ENCODE measurements at regions not wholly inside any gene's neighbourhood (a gene's known extent, or its start where the extent isn't known, plus 50 kb on each side); places are given as distances from the start of the nearest gene placed in this dataset.

- Histone ChIP-seq H3K4ac (ENCODE audit: low read depth, low read length) (no peak overlapping the region), H3T11ph (ENCODE audit: low read length) (no peak overlapping the region), H2BK15ac (ENCODE audit: low read depth, low read length) (no peak overlapping the region)
Measured at GRCh38 chr11:37947821-37948220, 1349.8 kb upstream of the RAG2 start.

More at GRCh38 chr11:37947821-37948220, 1349.8 kb upstream of the RAG2 start:
- H3K4me1 Mint-ChIP-seq = peaks cover 0 to 9% of the 10 kb centered on the region in 2 experiments; a peak in 2 of 4 replicates
- H3K56ac ChIP-seq (ENCODE audit: insufficient read length, low read depth, low read length) = no peak overlapping the region
- no peak overlapping the region for H4K5ac ChIP-seq (ENCODE audit: insufficient read length, low read depth, low read length)
- no CpG with 5 or more reads among the region's 3 CpGs for WGBS (ENCODE audit: extremely low coverage, insufficient read length, low lambda C conversion rate)
- H4K8ac ChIP-seq (replicated peaks; ENCODE audit: insufficient read length, low read depth, low read length) = no peak overlapping the region
- H2BK20ac ChIP-seq (ENCODE audit: low read depth, low read length, poor library complexity, severe bottlenecking) = no peak overlapping the region
- TF ChIP-seq, protein P1, sequence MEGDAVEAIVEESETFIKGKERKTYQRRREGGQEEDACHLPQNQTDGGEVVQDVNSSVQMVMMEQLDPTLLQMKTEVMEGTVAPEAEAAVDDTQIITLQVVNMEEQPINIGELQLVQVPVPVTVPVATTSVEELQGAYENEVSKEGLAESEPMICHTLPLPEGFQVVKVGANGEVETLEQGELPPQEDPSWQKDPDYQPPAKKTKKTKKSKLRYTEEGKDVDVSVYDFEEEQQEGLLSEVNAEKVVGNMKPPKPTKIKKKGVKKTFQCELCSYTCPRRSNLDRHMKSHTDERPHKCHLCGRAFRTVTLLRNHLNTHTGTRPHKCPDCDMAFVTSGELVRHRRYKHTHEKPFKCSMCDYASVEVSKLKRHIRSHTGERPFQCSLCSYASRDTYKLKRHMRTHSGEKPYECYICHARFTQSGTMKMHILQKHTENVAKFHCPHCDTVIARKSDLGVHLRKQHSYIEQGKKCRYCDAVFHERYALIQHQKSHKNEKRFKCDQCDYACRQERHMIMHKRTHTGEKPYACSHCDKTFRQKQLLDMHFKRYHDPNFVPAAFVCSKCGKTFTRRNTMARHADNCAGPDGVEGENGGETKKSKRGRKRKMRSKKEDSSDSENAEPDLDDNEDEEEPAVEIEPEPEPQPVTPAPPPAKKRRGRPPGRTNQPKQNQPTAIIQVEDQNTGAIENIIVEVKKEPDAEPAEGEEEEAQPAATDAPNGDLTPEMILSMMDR (conservative IDR thresholded peaks at IDR 0.05) = no peak
- H3K27me3 ChIP-seq (ENCODE audit: insufficient read depth, low read length) = no peaks in the 10 kb centered on the region
- H2AFZ ChIP-seq (ENCODE audit: low read length) = no peak overlapping the region
- no peak overlapping the region for H2BK120ac ChIP-seq (ENCODE audit: low read depth, low read length, poor library complexity, severe bottlenecking)
- no peak overlapping the region for H3K18ac ChIP-seq (ENCODE audit: insufficient read length, low read depth, low read length)
- no peak overlapping the region for H2BK5ac ChIP-seq (ENCODE audit: insufficient read length, low read length)
- H3K9me3 Mint-ChIP-seq = peaks cover 15 to 19% of the 10 kb centered on the region in 2 experiments
- H3K9me3 ChIP-seq (ENCODE audit: control insufficient read depth, low read depth, low read length) = no peaks in the 10 kb centered on the region
- no peaks in the 10 kb centered on the region for H3K79me1 ChIP-seq (ENCODE audit: insufficient read depth, low read depth, low read length, poor library complexity, severe bottlenecking)
- no peak overlapping the region for H3K4me3 Mint-ChIP-seq
- no peak overlapping the region for H3K27ac ChIP-seq (ENCODE audit: insufficient read length, low read depth, low read length)
- no peaks in the 10 kb centered on the region for H3K79me2 ChIP-seq (ENCODE audit: insufficient read depth, low read length)
- no peak for DNase-seq
- H3K23ac ChIP-seq (ENCODE audit: insufficient read length, low read depth, low read length) = no peak overlapping the region
- H3K36me3 Mint-ChIP-seq (ENCODE audit: insufficient read depth in 1 of 3, low read depth in 3 of 3) = peaks cover 0 to 26% (median 7%) of the 10 kb centered on the region in 3 experiments; a peak in 5 of 7 replicates
- no peak overlapping the region for H4K91ac ChIP-seq (ENCODE audit: insufficient read length, low read depth, low read length)
- no peak overlapping the region for H3K14ac ChIP-seq (ENCODE audit: insufficient read depth, low read length)
- H2AK5ac ChIP-seq (ENCODE audit: insufficient read length, low read length) = no peak overlapping the region
- H3K23me2 ChIP-seq (ENCODE audit: insufficient read length, low read depth, low read length, poor library complexity, severe bottlenecking) = no peaks in the 10 kb centered on the region
- no peak overlapping the region for H3K27ac Mint-ChIP-seq
- no peak overlapping the region for H3K4me2 ChIP-seq (ENCODE audit: insufficient read depth, insufficient read length, low read length)
- no peak overlapping the region for H3K9ac ChIP-seq (ENCODE audit: extremely low read depth, insufficient read length, low read length)
- H4K20me1 ChIP-seq (ENCODE audit: control insufficient read depth, insufficient read depth, insufficient read length) = no peaks in the 10 kb centered on the region
- no peaks in the 10 kb centered on the region for H3K4me1 ChIP-seq (ENCODE audit: insufficient read depth, low read length)
- H2BK12ac ChIP-seq (ENCODE audit: insufficient read length, low read depth, low read length) = no peak overlapping the region
- no peaks in the 10 kb centered on the region for H3K27me3 Mint-ChIP-seq (ENCODE audit: low read depth)
